Urinary bladder (tissue), 3 donors: ENCODE measurements at regions not wholly inside any gene's neighbourhood (a gene's known extent, or its start where the extent isn't known, plus 50 kb on each side); places are given as distances from the start of the nearest gene placed in this dataset.
"Not testable (repeated sequence)": the region's sequence is repeated elsewhere in the genome, so short reads cannot be mapped to it uniquely, and the experiment has no call there.

ENCODE experiments used
- DNase-seq: peaks from one replicate; pipeline ENCODE4 v3.0.0-alpha.2; 2015; ENCODE audit errors: extremely low spot score
- H3K27ac ChIP-seq: one replicate; pipeline ENCODE4 v1.5.1; 2013; ENCODE audit warnings: low read depth, mild to moderate bottlenecking, moderate library complexity
- H3K36me3 ChIP-seq: one replicate; pipeline ENCODE4 v1.6.1; 2013; ENCODE audit warnings: mild to moderate bottlenecking, moderate library complexity; ENCODE audit not compliant: insufficient read depth
- H3K4me1 ChIP-seq: one replicate; pipeline ENCODE4 v1.6.1; 2013; ENCODE audit warnings: mild to moderate bottlenecking, moderate library complexity; ENCODE audit not compliant: insufficient read depth
- H3K4me3 ChIP-seq: one replicate; pipeline ENCODE4 v1.5.1; 2013; ENCODE audit warnings: low read depth, low read length
- WGBS: extraction: QIAGEN DNeasy Blood & Tissue Kit; methylation state at CpG from one replicate; pipeline ENCODE4 v1.1.7; 2013; 5-methylcytosine and 5-hydroxymethylcytosine counted together
- donor health status: healthy with polysubstance abuse.
- donor health status: healthy.

GRCh38 chr13:112260108-112261055, 115.8 kb upstream of the SPACA7 start:
- Histone ChIP-seq H3K27ac (no peak overlapping the region), H3K4me3 (no peak overlapping the region), H3K4me1 (no peaks in the 10 kb centered on the region), H3K36me3 (no peaks in the 10 kb centered on the region)
- DNase-seq: no peak
- WGBS: 73% methylated on average over 29 of the region's 29 CpGs

GRCh38 chr13:112261924-112262323, 114.2 kb upstream of the SPACA7 start:
- Histone ChIP-seq H3K27ac (no peak overlapping the region), H3K4me3 (no peak overlapping the region), H3K4me1 (no peaks in the 10 kb centered on the region), H3K36me3 (no peaks in the 10 kb centered on the region)
- 90% methylated on average over 8 of the region's 8 CpGs for WGBS
- DNase-seq: no peak

GRCh38 chr13:112263152-112263551, 113.0 kb upstream of the SPACA7 start:
- Histone ChIP-seq H3K4me1 (no peaks in the 10 kb centered on the region), H3K27ac (no peak overlapping the region), H3K4me3 (no peak overlapping the region), H3K36me3 (no peaks in the 10 kb centered on the region)
- WGBS: 75% methylated on average over 7 of the region's 7 CpGs
- DNase-seq: no peak

GRCh38 chr13:112267660-112268059, 108.5 kb upstream of the SPACA7 start:
- Histone ChIP-seq H3K36me3 (no peaks in the 10 kb centered on the region), H3K4me3 (no peak overlapping the region), H3K27ac (no peak overlapping the region), H3K4me1 (no peaks in the 10 kb centered on the region)
- no peak for DNase-seq
- WGBS: 74% methylated on average over 3 of the region's 3 CpGs

GRCh38 chr13:112270951-112271350, 105.2 kb upstream of the SPACA7 start:
- no peaks in the 10 kb centered on the region for H3K36me3 ChIP-seq
- DNase-seq: no peak
- WGBS: 63% methylated on average over 2 of the region's 2 CpGs
- H3K4me1 ChIP-seq: no peaks in the 10 kb centered on the region
- no peak overlapping the region for H3K27ac ChIP-seq
- H3K4me3 ChIP-seq: no peak overlapping the region

- not testable (repeated sequence) for H3K27ac ChIP-seq, H3K4me1 ChIP-seq, H3K4me3 ChIP-seq, H3K36me3 ChIP-seq, DNase-seq
These were observed 89.4 kb upstream of the SPACA7 start for GRCh38 chr13:112286733-112287132.

GRCh38 chr13:112320303-112320702, 55.9 kb upstream of the SPACA7 start:
- WGBS: 87% methylated on average over 7 of the region's 7 CpGs
- no peaks in the 10 kb centered on the region for H3K36me3 ChIP-seq
- H3K4me3 ChIP-seq: no peak overlapping the region
- no peaks in the 10 kb centered on the region for H3K4me1 ChIP-seq
- no peak overlapping the region for H3K27ac ChIP-seq
- DNase-seq: no peak

- DNase-seq: no peak
- 92% methylated on average over 12 of the region's 12 CpGs for WGBS
- no peaks in the 10 kb centered on the region for H3K36me3 ChIP-seq
- H3K4me1 ChIP-seq: no peaks in the 10 kb centered on the region
- no peak overlapping the region for H3K27ac ChIP-seq
- H3K4me3 ChIP-seq: no peak overlapping the region
These were observed 53.6 kb upstream of the SPACA7 start for GRCh38 chr13:112322557-112322956.

GRCh38 chr13:112324116-112324515, 52.0 kb upstream of the SPACA7 start:
- H3K4me3 ChIP-seq: no peak overlapping the region
- no peak overlapping the region for H3K27ac ChIP-seq
- 44% methylated on average over 16 of the region's 16 CpGs for WGBS
- H3K36me3 ChIP-seq: no peaks in the 10 kb centered on the region
- DNase-seq: no peak
- H3K4me1 ChIP-seq: no peaks in the 10 kb centered on the region

- H3K4me3 ChIP-seq: no peak overlapping the region
- no peak overlapping the region for H3K27ac ChIP-seq
- no peak for DNase-seq
- 67% methylated on average over 26 of the region's 26 CpGs for whole genome bisulfite sequencing
- no peaks in the 10 kb centered on the region for H3K4me1 ChIP-seq
- no peaks in the 10 kb centered on the region for H3K36me3 ChIP-seq
These were observed 50.9 kb upstream of the SPACA7 start for GRCh38 chr13:112325142-112325808.

- Histone ChIP-seq H3K4me1 (peaks cover 1% of the 10 kb centered on the region), H3K27ac (no peak overlapping the region), H3K4me3 (no peak overlapping the region), H3K36me3 (no peaks in the 10 kb centered on the region)
- no peak for DNase-seq
- 60% methylated on average over 26 of the region's 26 CpGs for WGBS
These were observed 50.1 kb upstream of the SPACA7 start for GRCh38 chr13:112325920-112326645.
